ENCODE measurements at regions not wholly inside any gene's neighbourhood (a gene's known extent, or its start where the extent isn't known, plus 50 kb on each side); places are given as distances from the start of the nearest gene placed in this dataset.

GRCh38 chr12:124391340-124392261 is 96.7 kb downstream of the RFLNA start:
- DNase-seq = peak; percentile 12

GRCh38 chr12:124390442-124391097 is 95.7 kb downstream of the RFLNA start:
- no peak for DNase-seq

GRCh38 chr12:124389725-124390441 is 95.0 kb downstream of the RFLNA start:
- no peak for DNase-seq

- DNase-seq = peak; percentile 46
Measured at GRCh38 chr12:124389138-124389724, 94.3 kb downstream of the RFLNA start.

GRCh38 chr12:124388679-124389137 is 93.8 kb downstream of the RFLNA start:
- DNase-seq = peak; percentile 36

- no peak for DNase-seq
Measured at GRCh38 chr12:124388038-124388671, 93.3 kb downstream of the RFLNA start.

GRCh38 chr12:124387528-124387911 is 92.6 kb downstream of the RFLNA start:
- DNase-seq = no peak

- DNase-seq = no peak
Measured at GRCh38 chr12:124386661-124387527, 92.0 kb downstream of the RFLNA start.

- no peak for DNase-seq
Measured at GRCh38 chr12:124386059-124386458, 91.2 kb downstream of the RFLNA start.

GRCh38 chr12:124385219-124385969 is 90.5 kb downstream of the RFLNA start:
- DNase-seq = no peak

GRCh38 chr12:124384299-124384894 is 89.5 kb downstream of the RFLNA start:
- DNase-seq = no peak

- DNase-seq = no peak
Measured at GRCh38 chr12:124383028-124383427, 88.1 kb downstream of the RFLNA start.

- DNase-seq = no peak
Measured at GRCh38 chr12:124381456-124382296, 86.8 kb downstream of the RFLNA start.

- DNase-seq = no peak
Measured at GRCh38 chr12:124380796-124381455, 86.0 kb downstream of the RFLNA start.

GRCh38 chr12:124379938-124380754 is 85.3 kb downstream of the RFLNA start:
- no peak for DNase-seq

GRCh38 chr12:124379379-124379937 is 84.6 kb downstream of the RFLNA start:
- no peak for DNase-seq

- DNase-seq = no peak
Measured at GRCh38 chr12:124378926-124379325, 84.0 kb downstream of the RFLNA start.
